ENCODE measurements at regions not wholly inside any gene's neighbourhood (a gene's known extent, or its start where the extent isn't known, plus 50 kb on each side); places are given as distances from the start of the nearest gene placed in this dataset.

DNA sequence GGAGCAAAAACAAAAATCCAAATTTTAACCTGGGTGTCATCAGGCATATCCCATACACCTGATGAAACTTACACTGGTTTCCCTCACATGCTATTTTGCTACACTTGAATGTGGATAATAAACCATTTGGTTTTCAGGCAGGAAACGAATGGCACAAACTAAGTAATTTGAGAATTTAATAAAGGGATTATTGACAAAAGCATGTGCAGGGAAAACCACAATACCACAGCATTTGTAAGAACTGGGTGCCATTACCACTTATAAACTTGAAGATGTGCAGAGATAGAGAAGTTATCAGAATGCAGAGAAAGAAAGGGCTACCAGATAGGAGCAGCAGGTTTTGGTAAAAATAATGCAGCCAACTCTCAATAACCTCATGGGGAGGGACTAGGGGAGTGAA is 151.2 kb downstream of the RFX6 start (continued):
- TF ChIP-seq PRDM15 (CRISPR knock-in tag; IDR thresholded peaks at IDR 0.05) (no peak), POLR2AphosphoS5 (IDR thresholded peaks at IDR 0.05; ENCODE audit: low read length) (no peak), NFIC (IDR thresholded peaks at IDR 0.05; ENCODE audit: low read depth, low read length) (no peak), BCL11A (IDR thresholded peaks at IDR 0.05; ENCODE audit: low read depth, low read length) (no peak)

- Histone ChIP-seq H3K4me2 (ENCODE audit: control insufficient read depth, insufficient read depth) (no peak overlapping the region), H3K79me2 (ENCODE audit: control insufficient read depth, insufficient read depth, low read length) (no peaks in the 10 kb centered on the region), H3K4me1 (ENCODE audit: control insufficient read depth, insufficient read depth, low read length) (no peaks in the 10 kb centered on the region), H2AFZ (ENCODE audit: control insufficient read depth, low read depth, low read length) (no peak overlapping the region), H3K36me3 (ENCODE audit: control insufficient read depth in 2 of 2, insufficient read depth in 2 of 2, low read length in 1 of 2) (no peaks in the 10 kb centered on the region), H3K27me3 (replicated peaks in 1 of 2; ENCODE audit: control insufficient read depth in 2 of 2, insufficient read depth in 2 of 2, low read length in 1 of 2) (no peaks in the 10 kb centered on the region), H4K20me1 (ENCODE audit: control insufficient read depth, insufficient read depth) (no peaks in the 10 kb centered on the region), H3K27ac (ENCODE audit: control insufficient read depth, insufficient read depth) (no peak overlapping the region), H3K9ac (ENCODE audit: control insufficient read depth, insufficient read depth, low read length) (no peak overlapping the region), H3K4me3 (no peak overlapping the region), H3K9me3 (replicated peaks; ENCODE audit: control insufficient read depth, insufficient read depth, low read length) (no peaks in the 10 kb centered on the region)
- ChIA-PET POLR2A (no interaction called here), SMC1A (ENCODE audit: uncharacterized antibody, unreplicated experiment) (no interaction called here), CTCF (no interaction called here), RAD21 (ENCODE audit: unreplicated experiment) (no interaction called here)
- intact Hi-C loops (cut with micrococcal nuclease; ENCODE audit: unreplicated experiment) = no loop called here
- no TSS peak for BruUV-seq (replicated peaks)
- 40% methylated on average over 2 of the region's 2 CpGs for WGBS (ENCODE audit: insufficient coverage, insufficient replicate concordance, low lambda C conversion rate, missing lambda C conversion rate)
- DNase-seq (ENCODE audit: low read depth, low spot score) (no peak), ATAC-seq (no peak), FAIRE-seq (no peak)
- TF ChIP-seq ZZZ3 (IDR thresholded peaks at IDR 0.05; ENCODE audit: control insufficient read depth, insufficient read length, low read depth) (no peak), MTA2 (IDR thresholded peaks at IDR 0.05; ENCODE audit: low read depth) (no peak)
- in situ Hi-C loops (cut with MboI) = no loop called here
Observed at GRCh38 chr6:117034547-117034946, 157.5 kb downstream of the RFX6 start.
